Activated CD8-positive, alpha-beta memory T cell treated with anti-CD3 and anti-CD28 coated beads, Interleukin-2, amount 10 ng/mL, durations not matched to agents 7 days and 5 days (primary cell): ENCODE measurements at regions not wholly inside any gene's neighbourhood (a gene's known extent, or its start where the extent isn't known, plus 50 kb on each side); places are given as distances from the start of the nearest gene placed in this dataset.

Source experiments
- ATAC-seq: fragments of 150-1000 bp; cut with Tn5 transposase; one replicate; pipeline ENCODE4 v1.10.0; 2021; ENCODE audit warnings: moderate library complexity
- CTCF ChIA-PET: fragments of 350-600 bp; sonication (Branson Sonifier 250); formaldehyde crosslinking; loops from one replicate; lab custom pipeline; 2021; ENCODE audit warnings: antibody characterized with exemption; lab: Charles Lee
- DNase-seq: peaks from one replicate; pipeline ENCODE4 v3.0.0-alpha.2; 2020
- H3K27ac Mint-ChIP-seq: one replicate; pipeline ENCODE4 v1.8.0; 2021; ENCODE audit warnings: mild to moderate bottlenecking, mixed read lengths
- H3K27me3 Mint-ChIP-seq: one replicate; pipeline ENCODE4 v1.8.0; 2021; ENCODE audit warnings: mixed read lengths
- H3K36me3 Mint-ChIP-seq: one replicate; pipeline ENCODE4 v1.8.0; 2021; ENCODE audit warnings: mild to moderate bottlenecking, mixed read lengths
- H3K4me1 Mint-ChIP-seq: one replicate; pipeline ENCODE4 v1.8.0; 2021; ENCODE audit warnings: mixed read lengths
- H3K4me3 Mint-ChIP-seq: one replicate; pipeline ENCODE4 v1.8.0; 2021; ENCODE audit warnings: mild to moderate bottlenecking, moderate library complexity, mixed read lengths
- H3K9me3 Mint-ChIP-seq: one replicate; pipeline ENCODE4 v1.8.0; 2022; ENCODE audit warnings: low read depth, mixed read lengths

DNA sequence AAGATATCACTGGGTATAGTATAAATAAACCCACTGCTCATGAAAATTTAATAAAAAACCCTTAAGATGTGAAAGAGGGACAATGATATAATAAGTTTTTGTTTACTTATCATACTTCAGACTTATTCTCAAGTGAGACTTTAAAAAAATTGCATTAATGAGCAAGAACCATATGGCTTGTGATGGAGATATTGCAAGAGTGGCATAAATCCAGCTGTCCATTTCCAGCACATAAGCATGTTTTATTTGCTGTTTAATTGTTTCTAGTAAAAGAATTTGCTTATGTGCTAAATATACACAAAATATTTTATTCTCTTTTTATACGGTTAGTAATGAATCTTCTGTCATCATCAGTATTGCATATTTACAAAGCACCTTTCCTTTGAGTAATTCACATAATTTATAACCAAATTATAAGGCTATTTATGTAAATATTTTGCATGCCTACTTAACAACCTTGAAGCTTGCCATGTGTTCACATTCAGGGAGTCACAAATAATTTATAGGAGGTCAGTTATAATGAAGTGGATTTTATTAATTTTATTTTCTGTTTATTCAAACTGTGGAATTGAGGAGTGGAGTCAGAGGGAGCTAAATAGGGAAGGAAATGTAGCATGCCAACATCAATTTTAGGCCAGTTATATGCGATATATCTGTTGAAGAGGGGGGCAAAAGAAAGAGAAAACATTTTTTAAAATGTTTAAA is 318.5 kb upstream of the CWC22 start:
- no peak overlapping the region for H3K27ac Mint-ChIP-seq
- no peaks in the 10 kb centered on the region for H3K9me3 Mint-ChIP-seq
- no peak for DNase-seq
- no peaks in the 10 kb centered on the region for H3K36me3 Mint-ChIP-seq
- no peaks in the 10 kb centered on the region for H3K4me1 Mint-ChIP-seq
- CTCF ChIA-PET: no interaction called here
- no peak overlapping the region for H3K4me3 Mint-ChIP-seq
- no peak for ATAC-seq
- no peaks in the 10 kb centered on the region for H3K27me3 Mint-ChIP-seq

DNA sequence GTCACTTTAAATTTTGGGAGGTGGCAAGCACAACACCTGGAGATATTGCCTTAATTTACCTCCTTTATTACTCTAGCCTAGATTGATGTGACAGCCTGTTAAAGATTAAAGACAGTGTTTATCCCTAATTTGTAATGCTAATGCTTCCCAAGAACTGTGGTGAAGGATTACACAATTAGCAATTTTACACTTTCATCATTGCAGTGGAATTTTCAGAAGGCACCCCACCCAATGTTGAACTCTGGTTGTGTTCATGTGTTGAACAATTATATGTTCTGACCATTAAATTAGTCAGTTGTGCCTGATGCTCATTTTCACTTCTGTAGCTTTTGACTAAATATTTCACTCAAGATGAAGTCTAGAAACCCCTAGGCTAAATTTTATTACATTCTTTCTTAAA is 317.1 kb upstream of the CWC22 start:
- ATAC-seq: no peak
- H3K27ac Mint-ChIP-seq: no peak overlapping the region
- H3K4me3 Mint-ChIP-seq: no peak overlapping the region
- H3K4me1 Mint-ChIP-seq: no peaks in the 10 kb centered on the region
- H3K36me3 Mint-ChIP-seq: no peaks in the 10 kb centered on the region
- H3K9me3 Mint-ChIP-seq: no peaks in the 10 kb centered on the region
- DNase-seq: no peak
- H3K27me3 Mint-ChIP-seq: no peaks in the 10 kb centered on the region
- CTCF ChIA-PET: no interaction called here

DNA sequence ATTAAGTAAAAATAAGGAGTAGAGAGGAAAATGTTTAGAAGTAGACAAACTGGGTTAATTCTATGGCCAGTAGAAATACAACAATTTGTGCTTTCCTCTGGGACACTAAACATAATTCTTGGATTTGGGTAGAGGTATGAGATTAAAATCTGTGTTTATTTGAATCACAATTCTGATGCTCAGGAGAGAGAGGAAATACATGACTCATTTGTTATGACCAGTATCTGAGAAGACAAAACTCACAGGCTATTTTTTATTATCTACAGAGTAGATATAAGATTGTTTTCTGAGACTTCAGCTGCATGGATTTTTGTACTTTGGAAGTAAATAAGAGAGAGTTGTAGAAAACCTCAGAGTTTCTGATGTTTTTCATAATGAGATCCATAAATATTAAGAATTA is 315.7 kb upstream of the CWC22 start:
- no peaks in the 10 kb centered on the region for H3K9me3 Mint-ChIP-seq
- ATAC-seq (no peak), DNase-seq (no peak)
- H3K4me1 Mint-ChIP-seq: no peaks in the 10 kb centered on the region
- no peak overlapping the region for H3K27ac Mint-ChIP-seq
- no peaks in the 10 kb centered on the region for H3K36me3 Mint-ChIP-seq
- CTCF ChIA-PET: no interaction called here
- H3K27me3 Mint-ChIP-seq: no peaks in the 10 kb centered on the region
- no peak overlapping the region for H3K4me3 Mint-ChIP-seq

DNA sequence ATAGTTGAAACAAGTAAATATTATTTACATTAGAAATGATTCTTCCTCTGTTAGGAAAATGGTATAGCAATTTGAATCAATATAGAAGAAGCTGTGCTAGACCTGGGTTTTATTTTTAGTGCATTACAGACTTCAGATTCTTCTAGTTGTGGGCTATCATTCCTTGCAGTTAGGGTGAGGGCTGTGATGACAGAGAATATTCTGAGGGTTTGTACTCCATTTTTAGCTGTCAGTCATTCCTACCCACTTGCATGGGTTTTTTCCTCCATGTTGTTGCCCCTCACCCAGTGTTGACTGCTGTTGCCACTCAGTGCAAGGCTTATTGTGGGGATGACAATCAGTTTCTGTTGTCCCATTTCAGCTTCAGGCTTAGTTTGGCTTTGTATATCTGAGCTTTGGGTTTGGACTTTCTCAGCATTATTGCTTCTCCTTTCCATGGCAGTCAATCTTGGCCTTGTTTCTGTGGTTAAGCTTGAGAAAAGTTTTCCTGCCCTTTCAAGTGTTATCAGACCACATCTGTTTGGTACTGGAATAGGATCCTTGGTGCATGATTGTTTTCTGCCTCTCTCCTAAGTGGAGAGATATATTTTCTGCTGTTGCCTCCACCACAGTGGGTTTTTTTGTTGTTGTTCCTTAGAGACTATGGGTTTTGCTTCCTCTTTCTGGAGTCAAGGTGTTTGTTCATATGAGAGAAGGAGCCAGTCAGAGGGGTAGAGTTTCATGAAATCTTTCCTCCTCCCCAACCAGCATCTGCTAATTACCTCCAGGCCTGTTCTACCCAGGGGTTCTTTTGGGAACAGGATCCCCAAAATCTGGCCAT is 312.7 kb upstream of the CWC22 start:
- CTCF ChIA-PET: no interaction called here
- ATAC-seq (no peak), DNase-seq (no peak)
- Mint-ChIP-seq H3K4me3 (no peak overlapping the region), H3K4me1 (no peaks in the 10 kb centered on the region), H3K9me3 (no peaks in the 10 kb centered on the region), H3K36me3 (no peaks in the 10 kb centered on the region), H3K27ac (no peak overlapping the region), H3K27me3 (no peaks in the 10 kb centered on the region)

DNA sequence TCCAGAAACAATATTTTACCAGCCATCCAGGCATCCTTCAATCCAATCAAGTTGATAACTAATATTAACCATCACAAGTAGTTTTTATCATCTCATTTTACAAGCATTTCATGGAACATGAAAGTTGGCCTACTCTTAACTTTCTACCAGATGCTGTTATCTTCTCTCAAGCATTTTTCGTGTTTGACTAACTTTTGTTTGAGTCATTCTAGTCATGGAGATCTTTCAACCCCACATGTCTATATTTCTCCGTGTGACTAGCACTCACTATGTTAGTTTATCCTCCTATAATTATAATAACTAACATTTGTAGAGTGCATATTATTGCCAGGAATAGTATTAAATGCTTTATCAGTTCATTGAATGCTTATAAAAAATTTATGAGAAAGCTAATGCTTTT is 307.0 kb upstream of the CWC22 start:
- CTCF ChIA-PET: no interaction called here
- no peaks in the 10 kb centered on the region for H3K36me3 Mint-ChIP-seq
- no peak for DNase-seq
- no peaks in the 10 kb centered on the region for H3K9me3 Mint-ChIP-seq
- no peak for ATAC-seq
- H3K4me3 Mint-ChIP-seq: no peak overlapping the region
- H3K4me1 Mint-ChIP-seq: no peaks in the 10 kb centered on the region
- no peaks in the 10 kb centered on the region for H3K27me3 Mint-ChIP-seq
- H3K27ac Mint-ChIP-seq: no peak overlapping the region

DNA sequence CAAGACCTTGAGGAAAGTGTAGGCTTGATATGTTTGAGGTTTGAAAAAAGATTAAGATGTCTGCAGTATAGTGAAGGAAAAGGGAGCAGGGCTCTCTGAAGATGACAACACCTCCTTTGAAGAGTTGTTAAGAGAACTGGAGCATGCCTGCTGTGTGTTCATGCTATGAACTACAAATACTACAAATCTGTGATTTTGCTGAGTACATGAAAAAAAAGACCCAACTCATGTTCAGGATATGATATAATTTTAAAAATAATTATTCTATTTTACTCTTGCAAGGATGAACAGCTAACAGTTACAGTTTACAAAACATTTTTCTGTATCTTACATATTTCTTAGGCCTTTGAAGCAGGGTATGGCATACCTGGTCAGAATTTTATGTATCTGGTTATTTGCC is 305.4 kb upstream of the CWC22 start:
- Mint-ChIP-seq H3K9me3 (no peaks in the 10 kb centered on the region), H3K36me3 (no peaks in the 10 kb centered on the region), H3K27me3 (no peaks in the 10 kb centered on the region), H3K27ac (no peak overlapping the region), H3K4me1 (no peaks in the 10 kb centered on the region), H3K4me3 (no peak overlapping the region)
- ATAC-seq (no peak), DNase-seq (no peak)
- CTCF ChIA-PET: no interaction called here

DNA sequence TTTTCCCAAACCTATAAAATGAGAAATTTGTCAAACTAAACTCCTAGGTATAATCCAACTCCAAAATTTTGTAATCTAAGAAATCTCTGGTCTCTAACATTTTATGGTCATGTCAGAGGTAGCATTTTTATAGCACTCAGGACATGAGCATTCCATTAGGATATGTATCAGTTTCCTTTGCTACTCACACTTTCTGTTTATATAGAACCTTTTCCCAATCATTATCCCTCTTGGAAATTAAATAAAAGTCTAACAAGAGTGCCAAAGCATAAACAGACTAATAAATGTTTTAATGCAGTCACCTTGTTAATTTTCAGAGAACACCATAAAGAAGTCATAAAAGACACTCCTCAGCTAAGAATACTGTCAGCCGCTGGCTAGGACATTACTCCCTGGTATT is 300.0 kb upstream of the CWC22 start:
- no peak overlapping the region for H3K4me3 Mint-ChIP-seq
- no peak overlapping the region for H3K27ac Mint-ChIP-seq
- CTCF ChIA-PET: no interaction called here
- no peaks in the 10 kb centered on the region for H3K36me3 Mint-ChIP-seq
- DNase-seq (no peak), ATAC-seq (no peak)
- no peaks in the 10 kb centered on the region for H3K4me1 Mint-ChIP-seq
- H3K9me3 Mint-ChIP-seq: no peaks in the 10 kb centered on the region
- no peaks in the 10 kb centered on the region for H3K27me3 Mint-ChIP-seq

DNA sequence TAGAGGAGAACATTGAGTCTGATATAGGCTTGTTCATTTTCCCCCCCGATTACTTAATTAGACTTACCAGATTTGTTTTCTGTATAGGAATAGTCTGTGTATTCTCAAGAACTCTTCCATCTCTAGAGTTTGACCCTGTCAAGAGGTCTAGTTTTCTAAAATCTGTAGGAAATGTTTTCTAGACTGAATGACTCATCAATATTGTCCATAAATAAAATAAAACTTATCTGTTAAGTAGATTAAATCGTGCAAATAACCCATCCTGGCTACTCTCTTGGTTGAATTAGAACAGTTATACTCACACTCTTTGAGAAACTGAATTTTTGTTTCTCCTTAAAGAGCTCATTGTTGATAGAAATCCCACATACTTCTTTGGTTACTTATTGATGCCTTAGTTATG is 299.2 kb upstream of the CWC22 start:
- H3K4me3 Mint-ChIP-seq: no peak overlapping the region
- no peak for ATAC-seq
- H3K27ac Mint-ChIP-seq: no peak overlapping the region
- no peak for DNase-seq
- H3K4me1 Mint-ChIP-seq: no peaks in the 10 kb centered on the region
- no peaks in the 10 kb centered on the region for H3K9me3 Mint-ChIP-seq
- no peaks in the 10 kb centered on the region for H3K27me3 Mint-ChIP-seq
- CTCF ChIA-PET: no interaction called here
- H3K36me3 Mint-ChIP-seq: no peaks in the 10 kb centered on the region

DNA sequence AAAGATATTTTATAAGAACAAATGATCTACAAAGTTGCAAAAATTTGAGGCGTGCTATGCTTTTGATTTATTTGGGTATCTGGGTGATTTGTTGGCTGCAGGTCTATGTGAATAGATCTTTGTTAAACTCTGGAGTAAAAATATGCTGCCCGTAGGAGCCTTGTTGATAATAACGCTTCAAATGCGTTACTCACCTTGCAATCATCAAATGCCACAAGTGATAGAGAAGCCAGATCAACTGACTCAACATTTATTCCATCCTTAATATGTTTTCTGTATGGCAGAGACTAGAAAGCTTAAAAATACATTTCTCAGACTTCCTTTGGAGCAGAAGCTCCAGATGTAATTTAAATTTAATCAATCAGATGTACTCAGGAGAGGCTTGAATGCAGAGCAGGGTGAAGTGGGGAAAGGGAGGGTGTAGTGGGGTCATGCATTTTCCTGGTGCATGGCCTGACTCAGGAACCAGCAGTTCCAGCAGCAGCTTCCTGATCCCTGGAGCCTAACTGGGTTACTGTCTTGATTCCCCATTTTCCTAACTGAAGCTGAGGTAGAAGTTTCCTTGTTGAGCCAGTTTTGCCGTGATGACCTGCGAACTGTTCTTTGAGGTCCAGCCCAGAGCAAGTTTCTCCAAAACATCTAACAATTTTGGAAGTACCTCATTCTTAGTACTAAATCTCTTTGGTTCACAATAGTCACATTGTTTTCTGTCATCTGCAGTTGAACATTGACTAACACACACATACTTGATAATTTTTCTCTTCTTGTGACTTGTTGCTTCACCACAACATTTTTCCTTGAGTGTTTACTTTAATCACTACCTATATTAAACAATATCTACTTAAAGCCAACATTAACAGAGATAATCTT is 284.7 kb upstream of the CWC22 start:
- no peak overlapping the region for H3K27ac Mint-ChIP-seq
- no peaks in the 10 kb centered on the region for H3K27me3 Mint-ChIP-seq
- no peak overlapping the region for H3K4me3 Mint-ChIP-seq
- CTCF ChIA-PET: no interaction called here
- H3K4me1 Mint-ChIP-seq: no peaks in the 10 kb centered on the region
- no peaks in the 10 kb centered on the region for H3K36me3 Mint-ChIP-seq
- no peak for ATAC-seq
- no peaks in the 10 kb centered on the region for H3K9me3 Mint-ChIP-seq
- no peak for DNase-seq

DNA sequence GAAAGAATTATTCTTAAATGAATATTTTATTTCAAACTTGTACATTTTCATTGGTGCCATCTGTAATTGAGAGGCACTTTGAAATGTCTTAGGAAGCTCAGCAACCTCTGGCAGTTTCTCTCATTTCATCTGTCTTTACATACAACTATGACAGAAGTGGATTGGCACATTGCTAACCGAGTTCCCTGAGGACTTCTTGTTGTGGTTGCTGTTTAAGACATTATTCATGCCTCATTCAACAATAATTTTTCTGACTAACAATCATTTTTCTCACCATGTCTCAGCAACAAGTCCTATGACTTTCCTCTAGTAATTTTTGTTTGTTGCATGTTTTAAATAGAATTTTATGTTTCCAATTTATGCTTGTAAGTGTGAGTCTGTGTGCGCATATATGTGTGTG is 284.0 kb upstream of the CWC22 start:
- Mint-ChIP-seq H3K4me3 (no peak overlapping the region), H3K4me1 (no peaks in the 10 kb centered on the region), H3K9me3 (no peaks in the 10 kb centered on the region), H3K36me3 (no peaks in the 10 kb centered on the region), H3K27me3 (no peaks in the 10 kb centered on the region), H3K27ac (no peak overlapping the region)
- ATAC-seq (no peak), DNase-seq (no peak)
- CTCF ChIA-PET: no interaction called here

DNA sequence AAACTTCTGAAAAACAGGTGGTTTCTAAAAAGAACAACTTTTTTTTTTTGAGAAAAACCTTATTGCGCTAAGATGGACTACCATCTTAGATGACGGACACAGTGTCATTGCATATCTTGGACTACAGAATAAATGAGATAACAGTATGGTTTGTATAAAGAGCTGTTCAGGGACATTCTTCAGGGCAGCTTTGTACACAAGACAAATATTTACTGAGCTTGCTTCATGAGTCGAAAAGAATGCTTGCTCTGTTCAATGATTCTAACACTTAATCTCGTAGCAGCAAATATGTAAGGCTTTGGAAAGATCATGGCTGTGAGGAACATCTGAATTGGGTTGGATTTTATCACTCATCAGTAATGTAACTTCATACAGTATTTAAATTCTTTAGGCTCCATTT is 282.5 kb upstream of the CWC22 start:
- no peak overlapping the region for H3K27ac Mint-ChIP-seq
- DNase-seq (no peak), ATAC-seq (no peak)
- H3K27me3 Mint-ChIP-seq: no peaks in the 10 kb centered on the region
- no peaks in the 10 kb centered on the region for H3K36me3 Mint-ChIP-seq
- H3K4me1 Mint-ChIP-seq: no peaks in the 10 kb centered on the region
- no peak overlapping the region for H3K4me3 Mint-ChIP-seq
- CTCF ChIA-PET: no interaction called here
- no peaks in the 10 kb centered on the region for H3K9me3 Mint-ChIP-seq

DNA sequence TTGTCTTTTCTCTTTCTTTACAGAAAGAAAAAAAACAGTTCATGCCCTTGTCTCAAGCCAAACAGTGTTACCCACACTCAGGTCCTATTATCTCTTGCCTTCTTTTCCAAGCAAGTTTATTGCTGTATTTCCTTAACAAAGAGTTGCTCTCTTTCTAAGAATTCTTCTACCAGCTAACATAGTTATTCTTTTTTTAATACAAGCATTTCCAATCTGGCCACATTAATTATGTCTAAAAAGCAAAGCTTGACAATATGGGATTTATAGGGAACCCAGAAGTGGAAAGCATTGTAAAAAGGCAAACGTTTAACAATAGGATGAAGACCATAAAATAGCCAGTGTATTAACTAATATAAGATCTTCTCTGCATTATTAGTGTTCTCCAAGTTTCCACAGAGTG is 272.5 kb upstream of the CWC22 start:
- Mint-ChIP-seq H3K4me1 (no peaks in the 10 kb centered on the region), H3K9me3 (no peaks in the 10 kb centered on the region), H3K27ac (no peak overlapping the region), H3K27me3 (no peaks in the 10 kb centered on the region), H3K4me3 (no peak overlapping the region), H3K36me3 (no peaks in the 10 kb centered on the region)
- DNase-seq (no peak), ATAC-seq (no peak)
- CTCF ChIA-PET: no interaction called here

DNA sequence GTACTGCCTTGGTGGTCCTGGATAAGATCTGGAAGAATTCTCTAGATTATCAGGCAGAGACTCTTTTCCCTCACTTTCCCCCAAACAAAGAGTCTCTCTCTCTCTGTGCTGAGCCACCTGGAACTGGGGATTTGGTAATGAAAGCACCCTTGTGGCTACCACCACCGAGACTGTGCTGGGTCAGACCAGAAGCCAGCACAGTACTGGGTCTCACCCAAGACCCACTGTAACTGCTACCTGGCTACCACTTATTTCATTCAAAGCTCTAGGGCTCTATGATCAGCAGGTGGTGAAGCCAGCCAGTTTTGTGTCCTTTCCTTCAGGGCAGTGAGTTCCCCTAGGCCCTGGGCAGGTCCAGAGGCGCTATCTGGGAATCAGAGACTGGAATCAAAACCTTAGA is 269.6 kb upstream of the CWC22 start:
- no peak for DNase-seq
- Mint-ChIP-seq H3K27ac (no peak overlapping the region), H3K4me3 (no peak overlapping the region), H3K4me1 (no peaks in the 10 kb centered on the region), H3K36me3 (no peaks in the 10 kb centered on the region), H3K27me3 (no peaks in the 10 kb centered on the region), H3K9me3 (no peaks in the 10 kb centered on the region)
- CTCF ChIA-PET: no interaction called here
- no peak for ATAC-seq

DNA sequence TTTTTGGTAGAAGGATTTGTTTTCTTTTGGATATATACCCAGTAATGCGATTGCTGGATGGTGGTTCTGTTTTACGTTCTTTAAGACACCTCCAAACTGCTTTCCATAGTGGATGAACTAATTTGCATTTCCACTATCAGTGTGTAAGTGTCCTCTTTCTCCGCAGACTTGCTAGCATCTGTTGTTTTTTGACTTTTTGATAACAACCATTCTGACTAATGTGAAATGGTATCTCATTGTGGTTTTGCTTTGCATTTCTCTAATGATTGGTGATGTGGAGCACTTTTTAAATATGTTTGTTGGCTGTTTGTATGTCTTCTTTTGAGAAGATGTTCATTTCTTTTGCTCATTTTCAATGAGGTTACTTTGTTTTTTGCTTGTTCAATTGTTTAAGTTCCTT is 260.9 kb upstream of the CWC22 start:
- H3K27ac Mint-ChIP-seq: no peak overlapping the region
- H3K4me3 Mint-ChIP-seq: no peak overlapping the region
- H3K27me3 Mint-ChIP-seq: no peaks in the 10 kb centered on the region
- H3K4me1 Mint-ChIP-seq: no peaks in the 10 kb centered on the region
- no peaks in the 10 kb centered on the region for H3K36me3 Mint-ChIP-seq
- H3K9me3 Mint-ChIP-seq: peaks cover 2% of the 10 kb centered on the region
- CTCF ChIA-PET: no interaction called here
- ATAC-seq: no peak
- no peak for DNase-seq
